Sigmoid colon (tissue), 4 donors: ENCODE measurements at regions not wholly inside any gene's neighbourhood (a gene's known extent, or its start where the extent isn't known, plus 50 kb on each side); places are given as distances from the start of the nearest gene placed in this dataset.

Source experiments
- CTCF ChIP-seq, 4 experiments: fragments of 450-650 bp in 3 of 4; fragments of 200-600 bp in 1 of 4; IDR thresholded peaks; one replicate each; pipeline ENCODE4 v1.5.1; 2016 to 2019; ENCODE audit warnings: antibody characterized with exemption in 4 of 4, mild to moderate bottlenecking in 3 of 4, moderate library complexity in 2 of 4
- EP300 ChIP-seq, 4 donors: sonication (generic); formaldehyde crosslinking; IDR thresholded peaks; one replicate each; pipeline ENCODE4 v1.6.1; 2017; ENCODE audit warnings: antibody characterized with exemption in 4 of 4
- POLR2A ChIP-seq, 2 donors: fragments of 450-650 bp; IDR thresholded peaks; one replicate each; pipeline ENCODE4 v1.6.1; 2016; ENCODE audit warnings: antibody characterized with exemption in 2 of 2, mild to moderate bottlenecking in 2 of 2, moderate library complexity in 2 of 2

GRCh38 chr4:104868958-104869357, 277.7 kb upstream of the TET2 start:
- no peak for TF ChIP-seq EP300 (IDR thresholded peaks at IDR 0.05)
- no peak for TF ChIP-seq POLR2A (IDR thresholded peaks at IDR 0.05)
- TF ChIP-seq CTCF (IDR thresholded peaks at IDR 0.05): no peak
